Germinal center (tissue), 1 donor: ENCODE measurements at regions not wholly inside any gene's neighbourhood (a gene's known extent, or its start where the extent isn't known, plus 50 kb on each side); places are given as distances from the start of the nearest gene placed in this dataset.

Experiments used
- DNase-seq: peaks from one replicate; pipeline ENCODE4 v3.0.0; 2012; ENCODE audit warnings: mixed read lengths, low spot score

- DNase-seq, result no peak
Measured at GRCh38 chr2:105595536-105595935, 149.2 kb upstream of the NCK2 start.

- DNase-seq, result no peak
Measured at GRCh38 chr2:105593221-105593967, 151.3 kb upstream of the NCK2 start.

- no peak for DNase-seq
Measured at GRCh38 chr2:105592288-105592687, 152.4 kb upstream of the NCK2 start.

- DNase-seq, result no peak
Measured at GRCh38 chr2:105590780-105591660, 153.7 kb upstream of the NCK2 start.

GRCh38 chr2:105588581-105588980, 156.1 kb upstream of the NCK2 start:
- DNase-seq, result no peak

- DNase-seq, result no peak
Measured at GRCh38 chr2:105587637-105588036, 157.1 kb upstream of the NCK2 start.

- no peak for DNase-seq
Measured at GRCh38 chr2:105584435-105585010, 160.2 kb upstream of the NCK2 start.

GRCh38 chr2:105582952-105583660, 161.6 kb upstream of the NCK2 start:
- no peak for DNase-seq

- DNase-seq, result no peak
Measured at GRCh38 chr2:105581555-105581944, 163.2 kb upstream of the NCK2 start.

GRCh38 chr2:105580870-105581554, 163.7 kb upstream of the NCK2 start:
- no peak for DNase-seq

GRCh38 chr2:105580216-105580615, 164.5 kb upstream of the NCK2 start:
- no peak for DNase-seq

GRCh38 chr2:105578166-105578565, 166.5 kb upstream of the NCK2 start:
- no peak for DNase-seq

GRCh38 chr2:105577762-105578161, 166.9 kb upstream of the NCK2 start:
- no peak for DNase-seq

- DNase-seq, result peak; percentile 16
Measured at GRCh38 chr2:105576440-105577241, 168.1 kb upstream of the NCK2 start.

- no peak for DNase-seq
Measured at GRCh38 chr2:105576050-105576439, 168.7 kb upstream of the NCK2 start.

GRCh38 chr2:105575499-105576025, 169.2 kb upstream of the NCK2 start:
- no peak for DNase-seq

- DNase-seq, result no peak
Measured at GRCh38 chr2:105574796-105575344, 169.8 kb upstream of the NCK2 start.

- DNase-seq, result no peak
Measured at GRCh38 chr2:105573910-105574655, 170.6 kb upstream of the NCK2 start.

GRCh38 chr2:105573490-105573889, 171.2 kb upstream of the NCK2 start:
- DNase-seq, result no peak
